CD4-positive, alpha-beta T cell treated with Interleukin-10 for 1 hour (primary cell): ENCODE measurements at regions not wholly inside any gene's neighbourhood (a gene's known extent, or its start where the extent isn't known, plus 50 kb on each side); places are given as distances from the start of the nearest gene placed in this dataset.
"Not testable (repeated sequence)": the region's sequence is repeated elsewhere in the genome, so short reads cannot be mapped to it uniquely, and the experiment has no call there.

ENCODE experiments used
- DNase-seq: peaks from one replicate; pipeline ENCODE4 v3.0.0-alpha.2; 2020

- DNase-seq: no peak
Observed at GRCh38 chr5:88090506-88090905, 178.1 kb downstream of the TMEM161B start.

DNA sequence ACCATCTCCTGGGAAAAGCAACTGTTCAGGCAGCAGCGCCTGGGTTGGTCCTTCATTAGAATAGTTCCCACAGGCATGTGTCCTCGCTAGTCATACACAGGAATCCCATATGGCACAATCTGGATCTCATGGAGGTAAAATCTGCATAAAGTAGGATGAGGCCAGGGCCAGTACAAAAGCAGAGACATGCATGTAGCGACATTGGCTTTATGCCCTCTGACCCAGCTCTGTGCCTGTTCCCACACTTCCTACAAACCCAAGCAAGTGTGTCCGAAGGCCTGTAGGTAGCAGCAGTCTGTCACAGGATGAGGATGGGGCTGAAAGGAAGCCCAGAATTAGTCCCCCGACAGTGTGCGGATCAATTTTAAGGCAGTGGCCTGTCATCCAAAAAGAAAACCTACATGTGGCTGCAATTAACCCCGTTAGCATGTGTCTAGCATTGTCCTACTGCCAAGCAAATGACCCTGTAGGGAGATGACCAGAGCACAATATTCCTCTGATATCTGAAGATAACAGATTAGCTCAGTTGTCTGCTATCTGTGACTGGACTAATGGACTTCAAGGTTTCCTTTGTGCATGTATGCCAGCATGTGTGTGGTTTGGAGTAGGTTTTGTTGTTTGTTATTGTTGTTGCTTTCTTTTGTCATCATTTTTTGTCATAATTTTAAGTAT is 178.8 kb downstream of the TMEM161B start:
- no peak for DNase-seq

- DNase-seq: no peak
Observed at GRCh38 chr5:88085462-88085861, 183.2 kb downstream of the TMEM161B start.

DNA sequence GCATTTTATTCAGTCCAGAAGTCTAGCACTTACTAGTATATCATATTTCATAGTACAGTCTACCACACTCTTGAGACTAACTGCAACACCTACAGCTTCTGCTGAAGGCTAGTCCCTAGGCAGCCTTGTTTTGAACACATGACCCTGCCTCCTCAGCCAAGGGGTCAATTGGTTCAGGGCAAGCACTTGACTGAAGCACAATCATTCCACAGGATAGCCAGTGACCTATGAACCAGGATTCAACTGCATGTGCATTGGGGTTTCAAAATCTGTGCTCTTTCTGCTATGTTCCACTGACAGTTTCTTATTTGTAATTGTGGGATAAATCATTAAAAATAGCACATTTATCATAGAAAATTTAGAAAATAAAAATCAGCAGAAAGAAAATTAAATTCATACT is 186.8 kb downstream of the TMEM161B start:
- no peak for DNase-seq

DNA sequence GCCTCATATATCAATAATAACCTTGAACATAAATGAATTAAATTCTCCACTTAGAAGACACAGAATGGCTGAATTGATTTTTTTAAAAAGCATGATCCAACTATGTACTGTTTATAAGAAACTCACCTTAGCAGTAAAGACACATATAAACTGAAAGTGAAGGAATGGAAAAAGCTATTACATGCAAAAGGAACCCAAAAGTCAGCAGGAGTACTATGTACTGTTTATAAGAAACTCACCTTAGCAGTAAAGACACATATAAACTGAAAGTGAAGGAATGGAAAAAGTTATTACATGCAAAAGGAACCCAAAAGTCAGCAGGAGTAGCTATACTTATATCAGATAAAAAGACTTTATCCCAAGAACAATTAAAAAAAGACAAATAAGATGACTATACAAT is 204.8 kb downstream of the TMEM161B start:
- DNase-seq: no peak

GRCh38 chr5:88060194-88060593 is 208.5 kb downstream of the TMEM161B start:
- DNase-seq: no peak

- DNase-seq: no peak
Observed at GRCh38 chr5:88058625-88059024, 210.0 kb downstream of the TMEM161B start.

GRCh38 chr5:88052468-88052867 is 216.2 kb downstream of the TMEM161B start:
- not testable (repeated sequence) for DNase-seq

DNA sequence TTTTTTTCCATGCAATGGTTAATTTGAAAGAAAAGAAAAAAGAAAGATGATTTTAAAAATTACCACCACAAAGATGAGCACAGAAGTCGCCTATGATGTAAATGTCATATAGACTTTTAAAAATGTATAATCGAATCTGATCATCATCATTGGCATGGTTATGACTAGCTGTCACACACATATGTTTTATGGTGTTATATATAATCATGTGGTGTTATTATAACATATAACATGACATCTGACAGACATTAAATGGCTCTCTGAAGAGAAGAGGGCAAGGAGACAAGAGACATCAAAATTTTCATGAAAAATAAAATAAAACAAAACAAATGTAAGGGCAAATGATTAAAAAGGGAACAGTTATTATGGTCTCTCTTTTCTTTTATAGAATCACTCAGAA is 217.5 kb downstream of the TMEM161B start:
- DNase-seq: no peak

DNA sequence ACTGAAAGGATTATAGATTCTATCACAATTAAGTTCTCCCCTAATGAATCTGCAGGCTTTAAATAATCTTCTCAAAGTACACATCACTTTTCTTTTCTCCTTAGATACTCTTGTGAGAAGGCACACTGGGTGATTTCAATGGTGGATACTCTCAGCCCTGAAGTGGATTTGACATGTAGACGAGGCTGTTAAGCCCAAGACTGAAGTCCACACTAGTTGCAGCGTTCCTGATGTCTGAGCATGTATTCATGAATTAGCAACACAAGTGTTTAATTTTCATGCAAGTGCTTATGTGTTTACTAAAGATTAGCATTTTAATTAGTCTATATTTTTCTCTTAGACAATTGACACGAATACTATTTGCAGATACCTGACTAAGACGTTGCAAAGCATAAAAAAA is 218.9 kb downstream of the TMEM161B start:
- no peak for DNase-seq

DNA sequence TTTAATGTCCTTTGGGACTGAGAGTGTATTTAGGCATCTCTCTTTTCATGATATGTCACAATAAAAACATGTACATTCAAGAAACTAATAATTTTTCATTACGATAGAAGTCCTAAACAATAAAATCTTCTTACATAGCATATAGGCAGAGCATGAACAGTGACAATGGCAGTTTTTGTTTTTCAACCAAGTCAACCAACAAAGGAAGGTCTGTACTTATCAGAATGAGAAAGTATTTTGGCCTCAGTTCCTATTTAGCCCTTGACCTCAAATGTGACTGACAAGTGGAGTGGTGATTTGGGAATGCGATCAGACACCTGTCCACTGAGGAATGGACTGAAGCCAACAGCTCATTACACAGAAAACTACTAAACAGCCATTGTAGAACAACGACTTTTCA is 219.5 kb downstream of the TMEM161B start:
- DNase-seq: no peak

- DNase-seq: no peak
Observed at GRCh38 chr5:88045931-88046461, 222.6 kb downstream of the TMEM161B start.

DNA sequence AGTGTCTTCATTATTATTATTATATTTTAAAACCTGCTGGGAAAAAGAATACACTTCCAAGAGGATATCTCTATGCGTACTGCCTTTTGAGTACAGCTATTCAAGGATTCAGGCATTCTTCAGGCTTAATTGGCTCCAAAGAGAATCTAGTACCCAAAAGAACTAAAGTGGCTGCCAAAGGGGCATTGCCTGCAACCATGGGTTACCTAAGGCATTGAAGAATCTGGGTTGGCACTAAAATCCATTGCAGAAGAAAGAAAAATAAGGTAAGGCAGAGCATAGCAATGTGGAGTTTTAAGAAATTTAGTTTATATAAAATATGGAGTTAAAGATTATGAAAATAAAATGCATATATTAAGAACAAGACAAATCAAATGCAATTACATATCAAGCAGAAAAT is 223.5 kb downstream of the TMEM161B start:
- DNase-seq: no peak

DNA sequence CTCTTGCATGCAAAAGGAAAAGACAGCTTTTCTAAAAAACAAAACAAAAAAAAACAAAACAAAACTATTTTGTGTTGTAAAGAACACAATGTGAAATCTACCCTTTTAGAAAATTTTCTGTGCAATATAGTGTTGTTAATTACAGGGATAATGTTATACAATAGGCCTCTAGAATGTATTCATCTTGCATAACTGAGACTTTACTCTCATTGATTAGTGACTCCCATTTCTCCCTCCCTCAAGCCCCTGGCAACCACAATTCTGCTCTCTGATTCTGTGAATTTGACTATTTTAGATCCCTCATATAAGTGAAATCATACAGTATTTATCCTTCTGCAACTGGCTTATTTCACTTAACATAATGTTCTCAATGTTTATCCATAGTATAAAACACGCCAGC is 234.1 kb downstream of the TMEM161B start:
- no peak for DNase-seq

DNA sequence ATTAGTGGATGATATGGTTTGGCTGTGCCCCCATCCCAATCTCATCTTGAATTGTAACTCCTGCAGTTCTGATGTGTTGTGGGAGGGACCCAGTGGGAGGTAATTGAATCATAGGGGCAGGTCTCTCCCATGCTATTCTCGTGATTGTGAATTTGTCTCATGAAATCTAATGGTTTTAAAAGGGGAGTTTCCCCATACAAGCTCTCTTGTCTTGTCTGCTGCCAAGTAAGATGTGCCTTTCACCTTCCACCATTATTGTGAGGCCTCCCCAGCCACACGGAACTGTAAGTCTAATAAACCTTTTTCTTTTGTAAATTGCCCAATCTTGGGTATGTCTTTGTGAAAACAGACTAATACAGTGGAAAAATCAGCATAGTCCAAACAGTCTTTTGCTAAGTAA is 235.5 kb downstream of the TMEM161B start:
- no peak for DNase-seq

- DNase-seq: no peak
Observed at GRCh38 chr5:88029011-88029410, 239.6 kb downstream of the TMEM161B start.

GRCh38 chr5:88021141-88021540 is 247.5 kb downstream of the TMEM161B start:
- DNase-seq: no peak

GRCh38 chr5:88014984-88015383 is 253.7 kb downstream of the TMEM161B start:
- not testable (repeated sequence) for DNase-seq

- no peak for DNase-seq
Observed at GRCh38 chr5:88000877-88001276, 267.8 kb downstream of the TMEM161B start.

- no peak for DNase-seq
Observed at GRCh38 chr5:87997662-87998061, 271.0 kb downstream of the TMEM161B start.

GRCh38 chr5:87966213-87966612 is 302.4 kb downstream of the TMEM161B start:
- no peak for DNase-seq

GRCh38 chr5:87954121-87954520 is 314.5 kb downstream of the TMEM161B start:
- DNase-seq: no peak

GRCh38 chr5:87951661-87952060 is 317.0 kb downstream of the TMEM161B start:
- no peak for DNase-seq

DNA sequence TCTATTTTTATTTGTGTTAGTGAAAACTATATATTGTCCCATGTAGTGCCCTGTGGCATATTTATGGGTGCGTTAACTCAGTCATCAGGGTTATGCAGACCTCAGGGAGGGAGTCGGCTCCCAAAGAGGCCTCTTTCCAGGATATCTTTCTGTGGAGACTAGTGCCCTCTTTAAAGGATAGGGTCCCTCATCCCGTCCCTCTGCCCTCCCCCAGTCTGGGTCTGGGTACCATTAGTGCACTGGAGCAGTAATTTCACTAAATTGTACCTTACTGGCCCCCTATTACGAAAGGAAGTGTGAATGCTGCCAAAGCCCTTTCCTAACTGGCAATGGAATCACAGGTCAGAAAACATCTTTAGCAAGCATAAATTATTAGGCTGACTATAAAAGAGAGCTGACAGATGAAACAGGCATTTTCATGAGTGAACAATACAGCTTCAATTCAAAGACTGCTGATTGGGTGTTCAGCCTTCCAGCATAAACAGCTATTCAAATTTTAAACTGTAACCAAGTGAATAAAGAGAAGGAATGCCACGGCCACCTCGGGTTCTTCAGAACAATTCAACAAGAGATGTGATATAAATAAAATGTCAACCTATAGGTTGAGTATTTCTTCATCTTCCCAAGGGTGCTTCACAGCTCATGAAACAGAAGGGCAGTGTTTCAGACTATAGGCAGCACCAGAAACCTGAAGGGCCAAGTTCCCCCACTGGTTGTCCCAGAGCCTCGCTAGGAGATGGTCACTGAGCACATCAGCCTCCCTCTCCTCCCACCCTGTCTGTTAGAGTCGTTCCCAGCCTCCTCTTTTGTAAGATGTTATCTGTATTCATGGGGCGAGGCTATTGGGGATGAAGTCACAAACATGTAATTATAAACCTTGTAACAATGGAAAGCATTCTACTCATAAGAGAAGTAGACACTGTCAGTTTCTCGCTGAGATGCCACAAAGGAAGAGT is 318.7 kb downstream of the TMEM161B start:
- no peak for DNase-seq
